ENCODE measurements at regions not wholly inside any gene's neighbourhood (a gene's known extent, or its start where the extent isn't known, plus 50 kb on each side); places are given as distances from the start of the nearest gene placed in this dataset.
A peak's percentile ranks its signal among the peaks of the same experiment; 100 is the strongest.
"Not testable (repeated sequence)": the region's sequence is repeated elsewhere in the genome, so short reads cannot be mapped to it uniquely, and the experiment has no call there.

GRCh38 chr7:67497914-67498313 is 501.3 kb downstream of the TYW1 start:
- H3K27ac ChIP-seq (ENCODE audit: extremely low read depth, low read depth, low read length); CTCF ChIA-PET; H3K4me3 ChIP-seq (ENCODE audit: low read depth, low read length); H3K9me3 ChIP-seq (ENCODE audit: control insufficient read depth, insufficient read depth, low read depth, low read length); H3K36me3 ChIP-seq (ENCODE audit: control insufficient read depth in 2 of 2, insufficient read depth in 1 of 2, low read length in 2 of 2); H3K4me1 ChIP-seq (ENCODE audit: control insufficient read depth, insufficient read depth, low read length); POLR2A ChIA-PET: not testable (repeated sequence)
- TF ChIP-seq ZNF146 (tag by site-specific recombination; IDR thresholded peaks at IDR 0.05), result peak; percentile 63

GRCh38 chr7:67502929-67503328 is 506.3 kb downstream of the TYW1 start:
- Histone ChIP-seq H3K4me3 (ENCODE audit: low read depth, low read length) (no peak overlapping the region), H3K4me1 (ENCODE audit: control insufficient read depth, insufficient read depth, low read length) (no peaks in the 10 kb centered on the region), H3K36me3 (ENCODE audit: control insufficient read depth in 2 of 2, insufficient read depth in 1 of 2, low read length in 2 of 2) (no peaks in the 10 kb centered on the region), H3K27ac (ENCODE audit: extremely low read depth, low read depth, low read length) (no peak overlapping the region), H3K9me3 (ENCODE audit: control insufficient read depth, insufficient read depth, low read depth, low read length) (no peaks in the 10 kb centered on the region)
- ChIA-PET POLR2A (no interaction called here), CTCF (interaction anchor here (1.0 kb wide), 1 partner anchor 18 kb away, joined by 4 read pairs; no protein-coding TSS in a partner anchor)
- TF ChIP-seq ZNF394 (tag by site-specific recombination; IDR thresholded peaks at IDR 0.05; ENCODE audit: borderline replicate concordance), result no peak

GRCh38 chr7:67505449-67505848 is 508.8 kb downstream of the TYW1 start:
- no peak overlapping the region for H3K27ac ChIP-seq (ENCODE audit: extremely low read depth, low read depth, low read length)
- H3K9me3 ChIP-seq (ENCODE audit: control insufficient read depth, insufficient read depth, low read depth, low read length), result no peaks in the 10 kb centered on the region
- no peaks in the 10 kb centered on the region for H3K36me3 ChIP-seq (ENCODE audit: control insufficient read depth in 2 of 2, insufficient read depth in 1 of 2, low read length in 2 of 2)
- TF ChIP-seq ZNF600 (tag by site-specific recombination; IDR thresholded peaks at IDR 0.05), result no peak
- TF ChIP-seq ZNF302 (tag by site-specific recombination; IDR thresholded peaks at IDR 0.05; ENCODE audit: low read depth), result no peak
- no peak for TF ChIP-seq BCL6B (tag by site-specific recombination; IDR thresholded peaks at IDR 0.05)
- TF ChIP-seq SP7 (tag by site-specific recombination; IDR thresholded peaks at IDR 0.05), result no peak
- TF ChIP-seq ZNF202 (tag by site-specific recombination; IDR thresholded peaks at IDR 0.05; ENCODE audit: borderline replicate concordance), result no peak
- no peak for TF ChIP-seq ZNF76 (tag by site-specific recombination; IDR thresholded peaks at IDR 0.05; ENCODE audit: borderline replicate concordance, low read depth)
- no peak for TF ChIP-seq HOXA7 (CRISPR knock-in tag; IDR thresholded peaks at IDR 0.05; ENCODE audit: borderline replicate concordance)
- TF ChIP-seq ZNF514 (tag by site-specific recombination; IDR thresholded peaks at IDR 0.05), result no peak
- TF ChIP-seq GLIS1 (tag by site-specific recombination; IDR thresholded peaks at IDR 0.05), result no peak
- TF ChIP-seq ZNF692 (tag by site-specific recombination; IDR thresholded peaks at IDR 0.05), result no peak
- no peak overlapping the region for H3K4me3 ChIP-seq (ENCODE audit: low read depth, low read length)
- ChIA-PET POLR2A (no interaction called here), CTCF (interaction anchor here (0.7 kb wide), 1 partner anchor 103 kb away, joined by 3 read pairs; no protein-coding TSS in a partner anchor)
- no peaks in the 10 kb centered on the region for H3K4me1 ChIP-seq (ENCODE audit: control insufficient read depth, insufficient read depth, low read length)

GRCh38 chr7:67512481-67512880 is 515.8 kb downstream of the TYW1 start:
- CTCF ChIA-PET, result interaction anchor here (1.0 kb wide), 1 partner anchor 134 kb away, joined by 3 read pairs; no protein-coding TSS in a partner anchor

More at GRCh38 chr7:67512481-67512880, 515.8 kb downstream of the TYW1 start:
- no peak overlapping the region for H3K27ac ChIP-seq (ENCODE audit: extremely low read depth, low read depth, low read length)
- POLR2A ChIA-PET, result no interaction called here
- TF ChIP-seq ZBTB21 (tag by site-specific recombination; IDR thresholded peaks at IDR 0.05) (no peak), ZNF426 (tag by site-specific recombination; IDR thresholded peaks at IDR 0.05) (no peak), ZNF223 (tag by site-specific recombination; IDR thresholded peaks at IDR 0.05) (no peak), ZNF202 (tag by site-specific recombination; IDR thresholded peaks at IDR 0.05; ENCODE audit: borderline replicate concordance) (no peak)
- H3K4me3 ChIP-seq (ENCODE audit: low read depth, low read length), result no peak overlapping the region
- H3K4me1 ChIP-seq (ENCODE audit: control insufficient read depth, insufficient read depth, low read length), result no peaks in the 10 kb centered on the region
- H3K9me3 ChIP-seq (ENCODE audit: control insufficient read depth, insufficient read depth, low read depth, low read length), result no peaks in the 10 kb centered on the region
- no peaks in the 10 kb centered on the region for H3K36me3 ChIP-seq (ENCODE audit: control insufficient read depth in 2 of 2, insufficient read depth in 1 of 2, low read length in 2 of 2)

All from HEK293 (cell line).